ENCODE measurements at regions not wholly inside any gene's neighbourhood (a gene's known extent, or its start where the extent isn't known, plus 50 kb on each side); places are given as distances from the start of the nearest gene placed in this dataset.

DNA sequence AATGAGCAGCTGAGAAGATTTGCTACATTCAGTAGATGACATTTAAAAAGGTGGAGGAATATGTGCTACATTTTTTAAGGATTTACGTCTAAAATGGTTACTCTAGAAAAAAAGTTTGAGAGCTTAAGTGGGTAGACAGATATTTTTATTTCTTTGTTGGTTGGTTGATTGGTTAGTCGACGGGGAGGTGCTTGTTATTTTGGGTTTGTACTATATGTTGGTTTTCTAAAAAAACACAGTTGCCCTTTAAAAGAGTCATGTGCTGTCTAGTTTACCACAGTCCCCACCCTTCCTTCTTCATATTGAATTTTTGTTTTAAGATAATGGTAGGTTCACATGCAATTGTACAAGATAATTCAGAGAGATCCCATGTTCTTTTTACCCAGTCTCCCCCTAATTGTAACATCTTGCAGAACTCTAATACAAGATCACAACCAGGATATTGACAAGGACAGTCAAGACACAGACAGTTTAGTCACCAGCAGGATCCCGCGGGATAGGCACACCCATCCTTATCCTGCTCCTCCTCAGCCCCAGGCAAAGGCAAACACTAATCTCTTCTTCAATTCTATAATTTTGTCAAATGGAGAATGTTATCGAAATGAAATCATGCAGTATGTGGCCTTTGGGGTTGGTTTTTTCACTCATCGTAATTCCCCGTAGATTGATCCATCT, 171.4 kb downstream of the FOXO1 start:
- DNase-seq (ENCODE audit: low spot score) = no peak
- TF ChIP-seq, protein P1, sequence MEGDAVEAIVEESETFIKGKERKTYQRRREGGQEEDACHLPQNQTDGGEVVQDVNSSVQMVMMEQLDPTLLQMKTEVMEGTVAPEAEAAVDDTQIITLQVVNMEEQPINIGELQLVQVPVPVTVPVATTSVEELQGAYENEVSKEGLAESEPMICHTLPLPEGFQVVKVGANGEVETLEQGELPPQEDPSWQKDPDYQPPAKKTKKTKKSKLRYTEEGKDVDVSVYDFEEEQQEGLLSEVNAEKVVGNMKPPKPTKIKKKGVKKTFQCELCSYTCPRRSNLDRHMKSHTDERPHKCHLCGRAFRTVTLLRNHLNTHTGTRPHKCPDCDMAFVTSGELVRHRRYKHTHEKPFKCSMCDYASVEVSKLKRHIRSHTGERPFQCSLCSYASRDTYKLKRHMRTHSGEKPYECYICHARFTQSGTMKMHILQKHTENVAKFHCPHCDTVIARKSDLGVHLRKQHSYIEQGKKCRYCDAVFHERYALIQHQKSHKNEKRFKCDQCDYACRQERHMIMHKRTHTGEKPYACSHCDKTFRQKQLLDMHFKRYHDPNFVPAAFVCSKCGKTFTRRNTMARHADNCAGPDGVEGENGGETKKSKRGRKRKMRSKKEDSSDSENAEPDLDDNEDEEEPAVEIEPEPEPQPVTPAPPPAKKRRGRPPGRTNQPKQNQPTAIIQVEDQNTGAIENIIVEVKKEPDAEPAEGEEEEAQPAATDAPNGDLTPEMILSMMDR (conservative IDR thresholded peaks at IDR 0.05; ENCODE audit: low read depth) = no peak
- no peak overlapping the region for H3K27ac ChIP-seq
- ChIA-PET POLR2A (ENCODE audit: low non-redundant PET) (interaction anchor here (0.6 kb wide), 2 partner anchors 9 to 170 kb away, joined by 3 read pairs; no protein-coding TSS in a partner anchor), CTCF (interaction anchor here (0.6 kb wide), 2 partner anchors 93 to 317 kb away, joined by 3 to 4 read pairs; no protein-coding TSS in a partner anchor)

DNA sequence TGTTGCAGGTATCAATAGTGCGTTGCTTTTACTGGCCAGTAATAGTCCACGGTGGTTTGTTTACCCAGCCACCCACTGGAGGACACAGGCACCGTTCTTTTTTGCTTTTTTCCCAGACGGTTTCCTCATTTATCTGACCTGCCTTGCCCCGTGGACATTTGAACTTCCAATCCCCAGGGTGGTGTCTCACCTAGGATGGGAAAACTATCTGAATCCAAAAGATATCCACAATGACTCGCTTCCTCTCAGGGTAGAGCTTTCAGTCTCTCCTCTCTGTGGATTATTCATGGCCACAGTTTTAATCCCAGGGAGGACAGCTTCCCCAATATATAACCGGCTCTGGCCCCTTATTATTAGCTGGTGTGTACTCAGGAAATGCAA, 170.8 kb downstream of the FOXO1 start:
- no peak overlapping the region for H3K27ac ChIP-seq
- POLR2A ChIA-PET (ENCODE audit: low non-redundant PET) = interaction anchor here (0.6 kb wide), 1 partner anchor 10 kb away, joined by 3 read pairs; no protein-coding TSS in a partner anchor
- TF ChIP-seq, protein P1 (conservative IDR thresholded peaks at IDR 0.05; ENCODE audit: low read depth) = no peak
- no peak for DNase-seq (ENCODE audit: low spot score)
- CTCF ChIA-PET = interaction anchor here (0.7 kb wide), 1 partner anchor 245 kb away, joined by 4 read pairs; no protein-coding TSS in a partner anchor

DNA sequence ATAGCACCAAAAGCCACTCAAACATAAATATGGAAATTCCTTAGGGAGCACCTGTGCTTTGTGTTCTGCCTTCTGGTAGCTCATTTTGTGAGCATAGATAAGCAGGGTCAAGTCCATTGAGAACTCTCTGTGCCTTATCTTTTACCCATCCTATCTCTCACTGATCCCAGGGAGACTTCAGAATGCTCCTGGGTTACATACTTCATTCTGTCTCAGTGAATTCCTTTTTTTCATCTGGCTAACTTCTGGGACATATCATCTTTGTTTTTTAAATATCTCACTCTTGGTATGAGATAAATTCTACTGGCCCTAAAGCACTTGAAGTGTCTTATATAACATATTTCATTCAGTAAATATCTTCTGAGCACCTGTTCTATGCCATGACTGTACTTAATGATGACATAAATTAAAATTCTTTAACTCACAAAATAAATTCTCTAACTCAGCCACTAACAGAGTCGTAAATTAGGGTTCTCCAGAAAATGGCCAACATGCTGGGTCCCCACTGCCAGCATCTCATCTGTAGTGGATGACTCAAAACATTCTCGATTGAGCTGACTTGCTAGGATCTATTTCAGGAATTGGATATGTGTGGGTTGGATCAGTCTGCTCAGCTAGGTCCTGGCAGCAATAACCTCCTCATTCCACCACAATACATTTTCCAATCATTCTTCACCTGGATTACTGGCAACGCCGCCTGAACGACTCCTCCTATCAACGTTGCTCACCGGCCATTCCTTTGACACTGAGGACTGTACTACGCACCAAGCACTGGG, 170.2 kb downstream of the FOXO1 start:
- CTCF ChIA-PET = interaction anchor here (0.7 kb wide), 1 partner anchor 245 kb away, joined by 4 read pairs; no protein-coding TSS in a partner anchor

DNA sequence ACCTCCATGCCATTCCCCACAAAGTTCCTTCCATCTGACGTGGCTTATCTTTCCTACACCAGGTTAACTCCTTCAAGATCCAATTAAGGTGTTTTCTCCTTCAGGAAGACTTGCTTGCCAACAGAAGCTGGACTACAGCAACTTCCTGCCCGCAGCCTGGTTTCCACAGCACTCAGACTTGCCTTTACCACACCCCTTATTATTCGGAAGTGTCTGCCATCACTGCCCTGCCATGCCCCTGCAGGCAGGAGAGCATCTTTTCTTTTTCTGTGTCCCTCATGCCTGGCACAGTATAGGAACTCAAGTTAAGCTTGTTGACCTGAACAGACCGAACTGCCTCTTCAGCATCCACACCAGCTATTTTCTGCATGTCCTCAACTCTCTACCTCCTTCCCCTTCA, 168.0 kb downstream of the FOXO1 start:
- CTCF ChIA-PET = no interaction called here
- no peak overlapping the region for H3K27ac ChIP-seq
- TF ChIP-seq, protein P1 (conservative IDR thresholded peaks at IDR 0.05; ENCODE audit: low read depth) = no peak
- no peak for DNase-seq (ENCODE audit: low spot score)
- POLR2A ChIA-PET (ENCODE audit: low non-redundant PET) = no interaction called here

More for the DNA sequence above, 170.2 kb downstream of the FOXO1 start:
- POLR2A ChIA-PET (ENCODE audit: low non-redundant PET) = interaction anchor here (0.6 kb wide), 1 partner anchor 10 kb away, joined by 3 read pairs; no protein-coding TSS in a partner anchor
- no peak overlapping the region for H3K27ac ChIP-seq
- TF ChIP-seq, protein P1 (conservative IDR thresholded peaks at IDR 0.05; ENCODE audit: low read depth) = no peak
- no peak for DNase-seq (ENCODE audit: low spot score)

DNA sequence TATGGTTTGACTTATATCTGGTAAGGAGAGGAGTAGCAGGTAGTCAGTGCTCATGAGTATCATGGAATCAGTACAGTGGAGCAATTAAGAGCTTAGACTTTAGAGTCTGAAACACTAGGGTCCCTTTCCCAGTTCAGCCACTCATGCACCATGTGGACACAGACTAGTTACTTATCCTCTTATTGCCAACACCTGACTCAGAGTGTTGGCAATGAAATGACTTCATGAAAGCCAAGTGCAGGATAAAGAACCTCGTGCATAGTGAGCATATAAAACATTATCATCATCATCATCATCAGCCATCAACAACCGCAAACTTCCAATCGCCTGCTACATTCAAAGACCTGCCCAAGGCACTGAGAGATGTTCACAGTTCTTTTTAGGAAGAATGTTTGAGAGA, 164.2 kb downstream of the FOXO1 start:
- ChIA-PET POLR2A (ENCODE audit: low non-redundant PET) (no interaction called here), CTCF (no interaction called here)
- DNase-seq (ENCODE audit: low spot score) = no peak
- H3K27ac ChIP-seq = no peak overlapping the region
- TF ChIP-seq, protein P1 (conservative IDR thresholded peaks at IDR 0.05; ENCODE audit: low read depth) = no peak

DNA sequence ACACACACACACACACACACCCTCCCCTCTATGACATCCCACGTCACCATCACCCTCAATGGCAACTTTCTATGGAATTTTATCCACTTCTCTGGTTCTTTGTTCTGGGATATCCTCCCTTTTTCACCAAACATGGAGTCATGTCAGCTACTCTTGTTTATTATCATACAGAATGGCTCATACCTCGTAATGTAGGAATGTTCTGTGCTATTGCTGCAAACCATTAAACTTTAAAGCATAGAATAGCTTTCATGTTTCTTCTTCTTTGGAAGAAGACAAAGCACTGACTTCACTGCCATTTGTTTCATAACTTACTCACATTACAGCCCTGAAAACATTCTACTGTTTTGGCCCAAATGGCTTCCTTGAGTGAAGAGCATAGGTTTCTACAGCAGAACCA, 163.4 kb downstream of the FOXO1 start:
- CTCF ChIA-PET = interaction anchor here (0.6 kb wide), 1 partner anchor 65 kb away, joined by 3 read pairs; no protein-coding TSS in a partner anchor
- no peak for DNase-seq (ENCODE audit: low spot score)
- TF ChIP-seq, protein P1 (conservative IDR thresholded peaks at IDR 0.05; ENCODE audit: low read depth) = no peak
- no peak overlapping the region for H3K27ac ChIP-seq
- POLR2A ChIA-PET (ENCODE audit: low non-redundant PET) = no interaction called here

All from RWPE1 (cell line).